ENCODE measurements at regions not wholly inside any gene's neighbourhood (a gene's known extent, or its start where the extent isn't known, plus 50 kb on each side); places are given as distances from the start of the nearest gene placed in this dataset.

GRCh38 chr22:44611880-44612496 is 90.0 kb upstream of the PRR5 start:
- DNase-seq: no peak

GRCh38 chr22:44610071-44610470 is 91.9 kb upstream of the PRR5 start:
- DNase-seq: no peak

- DNase-seq: no peak
Measured at GRCh38 chr22:44609400-44609988, 92.5 kb upstream of the PRR5 start.

GRCh38 chr22:44608597-44609399 is 93.2 kb upstream of the PRR5 start:
- DNase-seq: no peak

GRCh38 chr22:44606126-44606525 is 95.9 kb upstream of the PRR5 start:
- DNase-seq: no peak

GRCh38 chr22:44605486-44605885 is 96.5 kb upstream of the PRR5 start:
- DNase-seq: no peak

GRCh38 chr22:44604991-44605390 is 97.0 kb upstream of the PRR5 start:
- no peak for DNase-seq

- DNase-seq: no peak
Measured at GRCh38 chr22:44604455-44604854, 97.5 kb upstream of the PRR5 start.

GRCh38 chr22:44603767-44604166 is 98.2 kb upstream of the PRR5 start:
- DNase-seq: no peak

- DNase-seq: no peak
Measured at GRCh38 chr22:44601725-44602124, 100.3 kb upstream of the PRR5 start.

- no peak for DNase-seq
Measured at GRCh38 chr22:44601189-44601588, 100.8 kb upstream of the PRR5 start.

GRCh38 chr22:44600207-44600785 is 101.7 kb upstream of the PRR5 start:
- no peak for DNase-seq

GRCh38 chr22:44599500-44600140 is 101.6 kb upstream of the RTL6 start:
- no peak for DNase-seq

- DNase-seq: no peak
Measured at GRCh38 chr22:44599084-44599483, 101.1 kb upstream of the RTL6 start.

GRCh38 chr22:44597616-44598015 is 99.6 kb upstream of the RTL6 start:
- DNase-seq: no peak

- DNase-seq: no peak
Measured at GRCh38 chr22:44596396-44597125, 98.5 kb upstream of the RTL6 start.

GRCh38 chr22:44595841-44596341 is 97.9 kb upstream of the RTL6 start:
- no peak for DNase-seq

GRCh38 chr22:44594951-44595350 is 96.9 kb upstream of the RTL6 start:
- DNase-seq: no peak

GRCh38 chr22:44592824-44593148 is 94.8 kb upstream of the RTL6 start:
- no peak for DNase-seq

GRCh38 chr22:44592126-44592823 is 94.2 kb upstream of the RTL6 start:
- no peak for DNase-seq

- DNase-seq: no peak
Measured at GRCh38 chr22:44591146-44591790, 93.2 kb upstream of the RTL6 start.
